ENCODE measurements at regions not wholly inside any gene's neighbourhood (a gene's known extent, or its start where the extent isn't known, plus 50 kb on each side); places are given as distances from the start of the nearest gene placed in this dataset.

- H4K20me1 ChIP-seq (ENCODE audit: insufficient read depth): no peaks in the 10 kb centered on the region
- ChIA-PET POLR2A (ENCODE audit: unreplicated experiment) (no interaction called here), CTCF (no interaction called here)
- H3K4me3 ChIP-seq: no peak overlapping the region
- H3K4me1 ChIP-seq (replicated peaks; ENCODE audit: insufficient read depth): no peaks in the 10 kb centered on the region
- H3F3A ChIP-seq (ENCODE audit: insufficient read depth, low read depth): no peaks in the 10 kb centered on the region
- no peak overlapping the region for H3K4me2 ChIP-seq
- no peak overlapping the region for H3K27ac ChIP-seq
- no peak for DNase-seq
- TF ChIP-seq EZH2 (IDR thresholded peaks at IDR 0.05; ENCODE audit: low read depth): no peak
- TF ChIP-seq, protein P1, sequence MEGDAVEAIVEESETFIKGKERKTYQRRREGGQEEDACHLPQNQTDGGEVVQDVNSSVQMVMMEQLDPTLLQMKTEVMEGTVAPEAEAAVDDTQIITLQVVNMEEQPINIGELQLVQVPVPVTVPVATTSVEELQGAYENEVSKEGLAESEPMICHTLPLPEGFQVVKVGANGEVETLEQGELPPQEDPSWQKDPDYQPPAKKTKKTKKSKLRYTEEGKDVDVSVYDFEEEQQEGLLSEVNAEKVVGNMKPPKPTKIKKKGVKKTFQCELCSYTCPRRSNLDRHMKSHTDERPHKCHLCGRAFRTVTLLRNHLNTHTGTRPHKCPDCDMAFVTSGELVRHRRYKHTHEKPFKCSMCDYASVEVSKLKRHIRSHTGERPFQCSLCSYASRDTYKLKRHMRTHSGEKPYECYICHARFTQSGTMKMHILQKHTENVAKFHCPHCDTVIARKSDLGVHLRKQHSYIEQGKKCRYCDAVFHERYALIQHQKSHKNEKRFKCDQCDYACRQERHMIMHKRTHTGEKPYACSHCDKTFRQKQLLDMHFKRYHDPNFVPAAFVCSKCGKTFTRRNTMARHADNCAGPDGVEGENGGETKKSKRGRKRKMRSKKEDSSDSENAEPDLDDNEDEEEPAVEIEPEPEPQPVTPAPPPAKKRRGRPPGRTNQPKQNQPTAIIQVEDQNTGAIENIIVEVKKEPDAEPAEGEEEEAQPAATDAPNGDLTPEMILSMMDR (conservative IDR thresholded peaks at IDR 0.05): no peak
- H3K27me3 ChIP-seq (ENCODE audit: insufficient read depth, low read depth): no peaks in the 10 kb centered on the region
- BruUV-seq (replicated peaks): no TSS peak
- H2AFZ ChIP-seq: no peak overlapping the region
- H3K9me3 ChIP-seq (ENCODE audit: insufficient read depth, low read depth): no peaks in the 10 kb centered on the region
- intact Hi-C loops (cut with micrococcal nuclease; ENCODE audit: unreplicated experiment): no loop called here
- H3K36me3 ChIP-seq (ENCODE audit: low read depth): no peaks in the 10 kb centered on the region
- no peaks in the 10 kb centered on the region for H3K9me2 ChIP-seq (ENCODE audit: insufficient read depth)
- H3K79me2 ChIP-seq (ENCODE audit: low read depth): no peaks in the 10 kb centered on the region
Measured at GRCh38 chr14:87115234-87115633, 877.7 kb downstream of the GALC start.

- no peak for DNase-seq
- BruUV-seq (replicated peaks): no TSS peak
- H3K4me2 ChIP-seq: no peak overlapping the region
- no peaks in the 10 kb centered on the region for H4K20me1 ChIP-seq (ENCODE audit: insufficient read depth)
- H3K9me3 ChIP-seq (ENCODE audit: insufficient read depth, low read depth): no peaks in the 10 kb centered on the region
- H3K27me3 ChIP-seq (ENCODE audit: insufficient read depth, low read depth): no peaks in the 10 kb centered on the region
- no peaks in the 10 kb centered on the region for H3K9me2 ChIP-seq (ENCODE audit: insufficient read depth)
- no peak overlapping the region for H3K4me3 ChIP-seq
- no peak overlapping the region for H3K27ac ChIP-seq
- intact Hi-C loops (cut with micrococcal nuclease; ENCODE audit: unreplicated experiment): no loop called here
- no peaks in the 10 kb centered on the region for H3F3A ChIP-seq (ENCODE audit: insufficient read depth, low read depth)
- no peaks in the 10 kb centered on the region for H3K79me2 ChIP-seq (ENCODE audit: low read depth)
- POLR2A ChIA-PET (ENCODE audit: unreplicated experiment): no interaction called here
- TF ChIP-seq, protein P1 (conservative IDR thresholded peaks at IDR 0.05): no peak
- TF ChIP-seq EZH2 (IDR thresholded peaks at IDR 0.05; ENCODE audit: low read depth): no peak
- H3K36me3 ChIP-seq (ENCODE audit: low read depth): no peaks in the 10 kb centered on the region
- H2AFZ ChIP-seq: no peak overlapping the region
- H3K4me1 ChIP-seq (replicated peaks; ENCODE audit: insufficient read depth): no peaks in the 10 kb centered on the region
- CTCF ChIA-PET: no interaction called here
Measured at GRCh38 chr14:87113286-87113685, 879.7 kb downstream of the GALC start.

DNA sequence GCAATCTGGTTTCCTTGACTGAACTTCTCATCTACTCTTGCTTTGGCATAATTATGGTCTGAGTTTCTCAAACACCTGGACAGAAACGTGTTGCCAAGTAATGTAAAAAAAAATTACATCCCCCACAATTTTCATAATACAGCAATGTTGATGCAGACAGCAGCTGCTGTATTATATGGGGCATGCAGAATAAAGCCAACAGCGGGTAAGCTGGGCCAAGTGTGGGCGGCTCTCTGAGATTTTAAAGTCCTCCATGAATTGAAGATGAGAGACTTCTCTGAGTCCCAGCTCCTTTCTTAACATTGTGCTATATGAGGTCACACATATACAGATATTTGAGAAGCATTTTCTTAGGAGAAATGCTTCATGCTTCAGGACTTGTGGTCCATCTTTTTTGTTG, 881.2 kb downstream of the GALC start:
- no peak overlapping the region for H3K4me3 ChIP-seq
- no peaks in the 10 kb centered on the region for H4K20me1 ChIP-seq (ENCODE audit: insufficient read depth)
- H3K9me2 ChIP-seq (ENCODE audit: insufficient read depth): no peaks in the 10 kb centered on the region
- no peak overlapping the region for H3K27ac ChIP-seq
- no peaks in the 10 kb centered on the region for H3K36me3 ChIP-seq (ENCODE audit: low read depth)
- no peaks in the 10 kb centered on the region for H3K27me3 ChIP-seq (ENCODE audit: insufficient read depth, low read depth)
- H3K4me1 ChIP-seq (replicated peaks; ENCODE audit: insufficient read depth): no peaks in the 10 kb centered on the region
- no peaks in the 10 kb centered on the region for H3F3A ChIP-seq (ENCODE audit: insufficient read depth, low read depth)
- POLR2A ChIA-PET (ENCODE audit: unreplicated experiment): no interaction called here
- BruUV-seq (replicated peaks): no TSS peak
- no peaks in the 10 kb centered on the region for H3K9me3 ChIP-seq (ENCODE audit: insufficient read depth, low read depth)
- CTCF ChIA-PET: no interaction called here
- H3K4me2 ChIP-seq: no peak overlapping the region
- TF ChIP-seq, protein P1 (conservative IDR thresholded peaks at IDR 0.05): no peak
- no peak for TF ChIP-seq EZH2 (IDR thresholded peaks at IDR 0.05; ENCODE audit: low read depth)
- intact Hi-C loops (cut with micrococcal nuclease; ENCODE audit: unreplicated experiment): no loop called here
- H3K79me2 ChIP-seq (ENCODE audit: low read depth): no peaks in the 10 kb centered on the region
- DNase-seq: no peak
- no peak overlapping the region for H2AFZ ChIP-seq

Data from PC-9 (cell line).